HG03378 (cell line): ENCODE measurements at regions not wholly inside any gene's neighbourhood (a gene's known extent, or its start where the extent isn't known, plus 50 kb on each side); places are given as distances from the start of the nearest gene placed in this dataset.

Experiments
- ATAC-seq: cut with Tn5 transposase; IDR thresholded peaks from one replicate; pipeline ENCODE4 v1.9.1; 2021; ENCODE audit warnings: mild to moderate bottlenecking, moderate library complexity; ENCODE audit not compliant: unreplicated experiment

GRCh38 chr5:12316812-12317211 lies 412.6 kb upstream of the CTNND2 start:
- ATAC-seq: no peak

GRCh38 chr5:12315461-12315860 lies 411.2 kb upstream of the CTNND2 start:
- no peak for ATAC-seq

- peak; percentile 80 for ATAC-seq
Measured at GRCh38 chr5:12313602-12314001, 409.4 kb upstream of the CTNND2 start.

DNA sequence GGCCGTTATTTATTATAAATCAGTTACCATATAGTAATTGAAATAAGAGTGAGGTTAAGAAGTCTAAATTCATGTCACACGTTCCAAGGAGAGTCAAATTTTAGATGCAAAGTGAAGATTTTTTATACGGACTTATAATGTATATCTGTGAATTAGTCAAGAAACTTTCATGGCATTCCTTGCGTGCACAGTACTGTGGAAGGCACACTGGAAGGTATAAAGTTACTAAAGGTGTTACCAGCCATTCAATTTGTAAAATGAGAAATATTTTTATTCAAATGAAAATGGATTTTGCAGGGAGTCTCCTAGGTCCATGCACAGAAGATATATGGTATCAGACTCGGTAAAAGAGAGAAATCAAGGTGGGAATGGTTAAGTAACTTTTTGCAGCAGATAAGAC lies 408.1 kb upstream of the CTNND2 start:
- ATAC-seq: no peak

- ATAC-seq: no peak
Measured at GRCh38 chr5:12294151-12294550, 389.9 kb upstream of the CTNND2 start.

DNA sequence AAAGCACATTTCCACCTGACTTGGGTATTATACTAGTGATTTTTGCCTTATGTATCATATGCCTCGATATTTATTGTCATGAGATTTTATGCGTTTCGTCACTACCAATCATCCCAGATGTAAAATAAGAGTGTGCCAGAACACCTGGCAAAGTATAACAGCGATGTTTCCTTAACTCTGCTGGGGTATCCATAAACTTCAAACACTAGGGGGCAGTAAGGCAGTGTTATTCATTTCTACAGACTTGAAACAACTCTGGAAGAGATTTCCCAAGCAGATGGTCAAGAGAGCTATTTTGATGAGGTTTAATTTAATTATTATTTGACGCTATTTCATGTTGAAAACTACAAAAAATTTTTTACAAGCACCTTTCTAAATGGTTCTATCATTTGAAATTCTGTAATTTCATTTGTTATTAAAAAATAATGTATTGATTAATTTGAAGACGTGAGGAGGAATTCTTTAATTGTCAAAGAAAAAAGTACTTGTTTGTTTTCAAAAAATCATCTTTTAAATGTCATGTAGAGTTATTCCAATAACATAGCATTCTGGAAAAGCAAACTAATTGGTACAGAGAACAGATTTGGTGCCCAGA lies 388.5 kb upstream of the CTNND2 start:
- ATAC-seq: no peak

DNA sequence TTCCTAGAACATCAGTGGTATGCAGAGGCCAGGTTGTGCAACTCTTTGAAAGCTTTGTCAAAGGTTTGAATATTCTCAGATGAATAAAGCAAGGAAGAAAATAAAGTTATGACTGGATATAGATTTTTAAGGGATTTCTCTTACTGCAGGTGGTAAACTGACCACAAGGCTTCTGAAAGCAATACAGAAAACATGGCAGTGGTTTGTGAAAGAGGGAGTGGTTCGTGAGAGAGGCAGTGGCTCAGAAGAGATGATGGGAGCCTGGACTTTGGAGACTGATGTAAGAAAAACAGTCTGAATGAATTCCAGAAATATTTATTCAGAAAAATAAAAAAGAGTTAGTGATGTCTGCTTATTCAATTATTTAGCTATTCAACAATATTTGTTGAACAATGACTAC lies 380.4 kb upstream of the CTNND2 start:
- ATAC-seq: no peak

GRCh38 chr5:12277504-12278192 lies 373.4 kb upstream of the CTNND2 start:
- ATAC-seq: peak; percentile 97

GRCh38 chr5:12274236-12274635 lies 370.0 kb upstream of the CTNND2 start:
- no peak for ATAC-seq

GRCh38 chr5:12272389-12272788 lies 368.1 kb upstream of the CTNND2 start:
- ATAC-seq: no peak

GRCh38 chr5:12270914-12271313 lies 366.7 kb upstream of the CTNND2 start:
- no peak for ATAC-seq

- no peak for ATAC-seq
Measured at GRCh38 chr5:12269164-12269563, 364.9 kb upstream of the CTNND2 start.

DNA sequence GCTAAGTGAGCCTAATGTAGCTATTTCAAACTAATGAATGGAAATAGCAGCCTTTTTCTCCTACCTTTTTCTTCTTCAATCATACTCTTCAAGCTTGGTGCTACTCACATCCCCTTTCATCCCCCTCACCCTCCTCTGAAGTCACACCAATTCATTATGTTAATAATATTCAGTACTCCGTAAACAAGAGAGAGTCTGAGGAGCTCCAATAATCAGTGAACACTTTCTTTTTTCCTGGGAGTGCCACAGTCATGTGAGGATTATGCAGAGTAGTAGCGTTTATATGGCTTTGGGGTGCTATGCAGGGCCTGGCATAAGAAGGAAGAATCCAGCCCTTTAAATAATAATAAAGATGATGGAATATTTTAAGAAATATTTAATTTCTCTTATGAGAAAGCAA lies 354.3 kb upstream of the CTNND2 start:
- no peak for ATAC-seq

GRCh38 chr5:12250454-12250853 lies 346.2 kb upstream of the CTNND2 start:
- no peak for ATAC-seq

DNA sequence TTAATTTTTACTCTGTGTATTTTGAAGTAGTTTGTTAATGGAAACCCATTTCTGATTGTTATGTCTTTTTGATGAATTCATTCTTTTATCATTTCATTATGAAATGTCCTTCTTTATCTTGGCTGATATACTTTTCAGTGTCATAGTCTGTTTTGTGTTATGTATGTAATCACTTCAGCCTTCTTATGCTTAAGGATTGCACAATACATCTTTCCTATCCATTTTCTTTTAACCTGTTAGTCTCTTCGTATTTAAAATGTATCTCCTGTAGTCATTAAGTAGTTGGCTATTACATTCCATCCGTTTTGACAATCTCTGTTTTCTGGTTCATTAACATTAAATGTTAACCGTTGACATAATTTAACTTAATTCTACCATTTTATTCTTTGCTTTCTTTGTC lies 344.6 kb upstream of the CTNND2 start:
- ATAC-seq: no peak

GRCh38 chr5:12246036-12246435 lies 341.8 kb upstream of the CTNND2 start:
- no peak for ATAC-seq

GRCh38 chr5:12245429-12245828 lies 341.2 kb upstream of the CTNND2 start:
- ATAC-seq: no peak

DNA sequence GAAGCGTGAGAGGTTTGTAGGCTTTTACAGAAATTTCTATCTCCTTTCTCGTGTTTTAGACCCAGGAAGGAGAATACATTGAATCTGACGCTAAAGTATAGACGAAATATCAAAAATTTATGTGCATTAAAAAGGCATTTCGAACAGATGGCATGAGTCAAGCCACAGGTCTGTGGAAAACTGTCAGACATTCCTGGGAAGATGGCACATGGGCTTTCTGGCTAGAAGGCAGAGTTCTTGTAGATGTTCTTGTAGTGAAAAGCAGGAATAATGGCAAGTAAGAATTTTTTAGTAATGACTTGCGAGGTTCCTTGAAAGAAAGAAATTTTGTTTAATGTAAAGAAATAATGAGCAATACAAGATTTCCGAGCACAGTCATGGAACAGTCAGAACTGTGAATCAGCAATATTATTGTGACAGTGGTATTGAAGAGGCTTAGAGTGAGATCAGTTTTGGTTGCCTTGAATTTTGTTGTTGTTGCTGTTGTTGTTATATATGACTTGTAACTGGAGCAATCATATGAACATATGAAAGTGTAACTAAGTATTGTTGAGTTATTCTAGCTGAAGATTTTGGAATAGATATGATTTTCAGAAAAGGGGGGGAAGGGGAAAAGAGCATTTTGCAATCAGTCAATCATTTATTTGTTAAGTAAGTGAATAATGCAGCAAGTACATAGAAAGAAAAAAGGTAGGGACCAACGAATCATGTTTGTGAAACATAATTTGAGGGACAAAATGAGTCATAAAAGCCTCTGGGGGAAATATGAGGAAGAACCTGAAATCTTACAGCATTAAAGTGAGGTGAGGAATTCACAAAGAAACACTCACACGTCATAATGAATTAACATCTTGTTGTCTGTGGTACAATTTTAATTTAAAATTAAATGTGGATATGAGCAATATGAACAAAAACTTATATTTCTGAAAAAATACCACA lies 339.0 kb upstream of the CTNND2 start:
- no peak for ATAC-seq

DNA sequence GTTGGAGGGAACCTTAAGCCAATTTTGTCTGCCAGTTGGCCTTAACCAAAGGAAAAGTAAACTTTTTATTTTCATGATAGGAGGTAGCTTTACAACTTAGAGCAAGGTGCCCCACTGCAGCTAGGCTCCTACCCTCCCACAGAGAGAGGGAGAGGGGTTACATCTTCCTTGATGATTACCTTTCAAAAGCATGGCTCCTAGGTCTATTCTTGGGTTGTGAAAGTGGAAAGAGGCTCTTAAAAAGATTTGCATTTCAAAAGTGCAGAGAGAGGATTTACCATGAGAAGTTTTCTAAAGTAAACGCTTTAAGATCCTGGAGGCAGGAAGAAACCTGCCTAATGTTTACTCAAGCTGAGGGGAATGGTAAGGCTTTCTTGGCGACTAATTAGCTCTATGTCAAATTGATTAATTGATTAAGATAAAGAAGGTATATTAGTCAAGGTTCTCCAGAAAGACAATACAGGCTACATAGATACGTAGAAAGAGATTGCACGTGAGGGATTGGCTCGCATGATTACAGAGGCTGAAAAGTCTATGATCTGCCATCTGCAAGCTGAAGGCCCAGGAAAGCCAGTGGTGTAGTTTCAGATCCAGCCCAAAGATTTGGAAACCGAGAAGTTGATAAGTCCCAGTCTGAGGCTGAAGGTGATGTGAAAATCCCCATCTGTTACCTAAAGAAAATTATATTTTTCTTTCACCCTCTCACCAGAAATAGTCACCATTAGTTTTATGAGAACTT lies 333.8 kb upstream of the CTNND2 start:
- no peak for ATAC-seq

DNA sequence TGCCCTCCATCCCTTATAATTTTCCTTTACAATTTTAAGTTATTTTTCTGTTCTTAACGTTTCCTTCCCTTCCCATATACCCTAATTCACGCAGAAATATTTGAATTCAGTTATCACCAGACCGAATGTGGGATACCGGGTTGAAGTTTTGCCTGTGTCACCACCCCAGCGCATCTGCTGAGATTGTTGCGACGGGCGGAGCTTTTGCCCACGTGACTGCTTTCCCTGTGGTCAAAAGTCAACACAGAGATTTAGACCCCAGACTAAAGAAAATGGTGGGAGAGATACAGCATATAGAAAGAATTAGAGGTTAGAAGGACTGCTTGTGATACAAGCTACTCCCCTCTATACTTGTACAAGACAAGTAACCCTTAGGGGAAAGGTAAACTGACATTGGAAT lies 326.4 kb upstream of the CTNND2 start:
- ATAC-seq: no peak

GRCh38 chr5:12217039-12217438 lies 312.8 kb upstream of the CTNND2 start:
- ATAC-seq: no peak
